ENCODE measurements at regions not wholly inside any gene's neighbourhood (a gene's known extent, or its start where the extent isn't known, plus 50 kb on each side); places are given as distances from the start of the nearest gene placed in this dataset.
"Not testable (repeated sequence)": the region's sequence is repeated elsewhere in the genome, so short reads cannot be mapped to it uniquely, and the experiment has no call there.

DNA sequence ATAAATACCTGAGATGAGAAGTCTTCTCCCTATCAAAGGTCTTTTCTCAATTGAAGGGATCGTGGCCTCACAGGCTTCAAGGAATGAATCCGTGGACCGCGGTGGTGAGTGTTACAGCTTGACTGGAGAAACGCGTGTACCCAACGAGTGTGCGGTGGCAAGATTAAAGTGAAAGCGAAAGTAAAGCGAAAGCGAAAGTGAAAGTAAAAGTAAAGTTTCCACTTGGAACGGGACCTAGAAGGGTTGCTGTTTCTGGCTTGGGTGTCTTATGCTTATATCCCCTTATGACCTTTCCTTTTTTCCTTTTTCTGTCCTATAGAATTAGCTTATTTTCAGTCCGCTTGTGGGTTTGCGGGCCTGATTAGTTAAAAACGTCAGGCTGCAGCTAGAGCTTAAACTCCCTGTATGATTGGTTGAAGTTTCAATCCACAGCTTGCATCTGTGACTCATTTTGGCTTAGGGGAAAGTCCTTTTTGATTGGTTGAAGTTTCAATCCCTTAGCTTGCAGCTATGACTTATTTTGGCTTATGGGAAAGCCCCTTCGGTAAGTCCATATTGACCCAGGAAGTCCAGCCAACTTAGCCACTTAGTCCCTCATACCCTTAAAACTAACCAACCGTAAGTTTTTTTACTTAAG, 924.3 kb upstream of the CDH10 start:
- no peak for FAIRE-seq

DNA sequence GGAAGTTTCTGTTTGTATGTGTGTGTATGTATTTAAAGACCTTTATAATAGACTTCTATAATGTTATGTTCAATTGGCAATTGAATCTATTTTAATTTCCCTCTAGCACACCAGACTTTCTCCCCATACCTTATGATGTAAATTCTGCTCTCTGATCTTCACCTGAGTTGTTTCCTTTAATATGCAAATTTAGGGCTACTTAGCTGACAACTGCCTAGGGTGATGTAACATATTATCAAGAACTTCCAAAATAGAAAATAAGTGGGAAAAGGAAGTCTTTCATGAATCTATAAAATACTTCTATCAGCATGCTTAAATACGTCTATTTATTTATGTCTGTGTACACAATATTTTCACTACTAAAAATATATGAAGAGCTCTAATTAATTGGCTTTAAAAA, 923.5 kb upstream of the CDH10 start:
- no peak for FAIRE-seq

DNA sequence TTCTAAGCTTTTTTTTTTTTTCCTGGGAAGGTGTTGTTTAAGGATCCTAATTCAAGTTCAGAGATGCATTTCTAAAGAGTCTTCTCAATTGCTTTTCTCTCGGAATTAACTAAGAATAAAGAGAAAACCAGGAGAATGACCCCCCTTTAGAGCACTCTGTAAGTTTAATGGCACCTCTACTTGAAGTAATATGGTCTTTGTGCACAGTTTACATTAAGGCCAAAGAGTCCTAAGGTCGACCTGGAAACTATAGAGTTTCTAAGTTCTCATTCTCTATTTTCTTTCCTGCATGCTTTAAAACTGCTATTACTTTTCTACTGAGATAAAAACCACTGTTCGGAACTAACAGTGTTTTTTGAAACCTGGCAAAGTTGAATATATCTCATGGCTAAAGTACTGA, 923.1 kb upstream of the CDH10 start:
- FAIRE-seq: no peak

DNA sequence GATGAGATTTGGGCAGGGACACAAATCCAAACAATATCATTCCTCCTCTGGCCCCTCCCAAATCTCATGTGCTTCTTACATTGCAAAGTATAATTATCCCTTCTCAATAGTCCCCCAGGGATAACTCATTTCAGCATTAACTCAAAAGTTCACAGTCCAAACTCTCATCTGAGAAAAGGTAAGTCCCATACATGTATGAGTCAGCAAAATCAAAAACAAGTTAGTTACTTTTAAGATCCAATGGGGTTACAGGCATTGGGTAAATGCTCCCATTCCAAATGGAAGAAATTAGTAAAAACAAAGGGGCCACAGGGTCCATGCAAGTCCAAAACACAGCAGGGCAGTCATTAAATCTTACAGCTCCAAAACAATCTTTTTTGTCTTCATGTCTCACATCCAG, 917.9 kb upstream of the CDH10 start:
- FAIRE-seq: no peak

DNA sequence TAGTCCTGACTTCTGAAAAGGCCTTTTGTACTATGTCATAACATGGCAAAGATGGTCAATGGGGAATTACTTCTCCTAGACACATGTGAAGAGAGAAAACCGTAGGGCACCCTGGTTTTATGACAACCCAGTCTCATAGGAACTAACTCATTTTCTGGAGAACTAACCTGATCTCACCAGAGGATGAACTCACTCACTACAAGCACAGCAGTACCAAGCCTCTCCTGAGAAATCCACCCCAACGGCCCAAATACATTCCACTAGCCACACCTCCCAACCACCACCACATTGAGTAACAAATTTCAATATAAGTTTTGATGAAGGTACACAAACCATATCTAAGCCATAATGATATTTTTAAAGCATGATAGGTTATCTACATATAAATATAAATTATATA, 909.3 kb upstream of the CDH10 start:
- FAIRE-seq: no peak

DNA sequence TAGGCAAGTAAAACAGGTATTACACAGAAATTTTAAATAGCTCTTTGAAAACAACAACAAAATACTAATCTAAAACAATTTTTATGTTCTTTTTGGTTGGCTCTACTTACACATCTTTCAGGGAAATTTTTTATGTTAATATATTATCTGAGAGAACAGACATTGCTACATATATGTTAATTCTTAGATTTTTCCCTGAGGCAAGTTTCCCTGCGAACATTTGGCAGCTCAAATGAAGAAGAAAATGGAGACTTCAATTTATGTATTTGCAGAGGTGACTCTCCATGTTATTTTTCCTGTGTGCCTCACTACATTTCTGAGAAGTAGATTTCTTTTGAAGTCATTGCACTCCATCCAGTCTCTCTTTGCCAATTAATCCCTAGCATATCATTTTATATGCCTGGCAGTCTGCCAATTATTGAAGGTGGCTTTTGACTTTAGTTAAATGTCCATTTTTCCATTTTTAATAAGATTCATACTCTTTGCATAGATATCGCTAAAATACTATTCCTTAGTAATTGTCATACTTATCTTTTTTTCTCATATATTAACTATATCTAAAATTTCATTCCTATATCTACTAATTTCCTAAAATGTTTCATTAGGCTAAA, 908.2 kb upstream of the CDH10 start:
- no peak for FAIRE-seq

DNA sequence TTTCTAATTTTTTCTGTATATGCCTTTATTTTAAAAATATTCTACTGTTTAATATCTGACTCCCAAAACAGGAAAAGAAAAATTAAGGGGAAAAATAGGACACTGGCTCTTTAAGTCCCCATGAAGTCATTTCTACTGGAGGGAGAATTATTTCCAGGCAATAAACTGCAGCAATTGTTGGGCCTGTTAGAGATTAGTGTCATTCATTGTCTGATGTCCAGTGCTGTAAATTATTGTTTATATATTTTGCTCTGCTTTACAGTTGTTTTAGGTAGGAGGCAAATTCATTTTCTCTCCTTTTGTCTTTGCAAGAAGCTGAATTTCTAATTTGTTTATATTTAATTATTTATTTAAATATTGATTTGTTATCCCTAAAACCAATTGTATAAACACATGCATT, 906.0 kb upstream of the CDH10 start:
- FAIRE-seq: no peak

DNA sequence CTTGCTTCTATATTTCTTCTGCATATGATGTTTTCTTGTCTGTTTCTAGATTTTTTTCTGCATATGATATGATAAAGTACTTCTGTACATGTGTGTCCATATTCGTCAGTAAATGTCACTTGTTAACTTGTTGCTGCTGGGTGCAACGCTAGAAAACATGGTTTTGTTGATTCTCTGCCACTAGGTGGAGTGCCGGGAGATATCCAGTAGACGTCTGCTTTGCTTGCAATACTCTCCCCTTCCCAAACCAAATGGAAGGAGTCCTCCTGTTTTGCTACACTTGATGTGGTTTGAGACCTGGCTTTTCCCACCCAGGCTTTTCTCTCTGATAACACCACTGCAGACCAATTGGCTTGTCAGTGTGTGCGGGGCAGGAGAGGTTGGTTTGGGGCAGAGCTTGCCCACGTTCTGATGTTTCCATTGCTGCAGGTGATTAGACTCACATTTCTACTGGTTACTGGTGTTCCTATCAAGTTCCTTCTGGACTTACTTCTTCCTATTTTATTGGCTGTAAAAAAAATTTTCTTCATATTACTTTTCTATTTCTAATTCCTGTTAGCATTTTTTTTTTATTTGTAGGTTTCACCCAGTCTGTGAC, 900.0 kb upstream of the CDH10 start:
- FAIRE-seq: no peak

DNA sequence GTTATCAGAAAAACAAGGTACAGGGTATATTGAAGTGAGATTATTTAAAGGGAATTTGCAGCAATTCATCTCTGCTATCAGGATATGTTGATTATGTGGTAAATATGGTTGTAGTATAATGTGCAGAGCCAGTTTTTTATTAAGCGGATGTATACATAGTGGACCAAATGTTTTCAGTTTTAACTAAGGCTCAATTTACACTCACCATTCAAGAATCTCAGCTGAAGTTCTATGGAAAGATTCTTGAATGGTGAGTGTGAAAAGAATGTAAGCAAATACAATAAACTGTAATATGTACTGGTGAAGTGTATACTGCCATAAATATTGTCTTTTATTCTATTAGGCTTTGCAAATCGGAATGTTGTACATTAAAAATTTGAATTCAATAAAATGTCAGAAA, 895.9 kb upstream of the CDH10 start:
- FAIRE-seq: no peak

DNA sequence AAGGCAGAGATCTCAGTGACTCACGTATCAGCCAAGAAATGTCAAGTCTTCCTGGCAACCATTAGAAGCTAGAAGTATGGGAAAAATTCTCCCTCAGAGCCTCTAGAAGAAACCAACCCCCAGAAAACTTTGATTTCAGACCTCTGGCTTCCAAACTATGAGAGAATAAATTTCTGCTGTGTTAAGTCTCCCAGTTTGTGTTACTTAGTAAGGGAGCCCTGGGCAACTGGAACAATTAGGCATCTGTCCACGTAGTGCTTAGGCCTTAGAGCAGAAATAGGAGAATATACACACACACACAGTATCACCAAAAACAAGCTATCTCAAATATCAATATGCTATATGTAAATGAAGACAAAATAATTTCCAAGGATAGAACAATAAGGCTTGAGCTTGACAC, 894.8 kb upstream of the CDH10 start:
- FAIRE-seq: no peak

DNA sequence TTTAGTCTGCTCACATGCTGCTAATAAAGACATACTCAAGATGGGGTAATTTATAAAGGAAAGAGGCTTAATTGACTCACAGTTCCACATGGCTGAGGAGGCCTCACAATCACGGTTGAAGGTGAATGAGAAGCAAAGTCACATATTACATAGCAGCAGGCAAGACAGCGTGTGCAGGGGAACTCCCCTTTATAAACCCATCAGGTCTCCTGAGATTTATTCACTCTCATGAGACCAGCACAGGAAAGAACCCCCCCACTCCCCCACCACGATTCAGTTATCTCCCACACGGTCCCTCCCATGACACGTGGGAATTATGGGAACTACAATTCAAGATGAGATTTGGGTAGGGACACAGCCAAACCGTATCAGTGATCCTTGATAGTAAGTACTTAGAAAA, 891.7 kb upstream of the CDH10 start:
- not testable (repeated sequence) for FAIRE-seq

DNA sequence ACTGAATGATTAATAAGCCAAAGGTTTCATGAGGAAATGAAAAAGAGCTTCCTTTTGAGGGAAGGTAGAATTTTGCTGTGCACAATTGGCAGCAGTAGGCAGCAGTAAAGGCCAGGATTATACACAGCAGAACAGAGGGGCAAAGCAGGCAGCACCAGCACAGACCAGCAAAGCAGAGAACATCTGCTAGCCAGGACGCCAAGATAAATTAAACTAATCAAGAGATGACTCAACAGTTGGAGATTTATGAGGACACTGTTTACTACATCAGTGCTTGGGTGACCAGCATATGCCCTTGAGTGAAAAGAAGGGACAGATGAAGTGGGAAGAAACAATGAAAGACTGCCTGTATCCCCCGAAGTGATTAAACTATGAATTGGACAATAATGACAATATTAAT, 871.4 kb upstream of the CDH10 start:
- FAIRE-seq: no peak

DNA sequence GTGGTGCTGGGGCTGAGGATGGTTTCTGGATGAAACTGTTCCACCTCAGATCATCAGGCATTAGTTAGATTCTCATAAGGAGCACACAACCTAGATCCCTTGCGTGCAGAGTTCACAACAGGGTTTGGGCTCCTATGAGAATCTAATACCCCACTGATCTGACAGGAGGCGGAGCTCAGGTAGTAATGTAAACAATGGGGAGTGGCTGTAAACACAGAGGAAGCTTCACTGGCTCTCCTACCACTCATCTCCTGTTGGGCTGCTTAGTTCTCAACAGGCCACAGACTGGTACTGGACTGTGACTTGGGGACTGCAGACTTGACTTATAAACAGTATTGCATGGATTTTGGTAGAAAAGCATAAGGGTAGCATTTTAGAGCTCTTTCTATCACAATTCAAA, 870.7 kb upstream of the CDH10 start:
- no peak for FAIRE-seq

DNA sequence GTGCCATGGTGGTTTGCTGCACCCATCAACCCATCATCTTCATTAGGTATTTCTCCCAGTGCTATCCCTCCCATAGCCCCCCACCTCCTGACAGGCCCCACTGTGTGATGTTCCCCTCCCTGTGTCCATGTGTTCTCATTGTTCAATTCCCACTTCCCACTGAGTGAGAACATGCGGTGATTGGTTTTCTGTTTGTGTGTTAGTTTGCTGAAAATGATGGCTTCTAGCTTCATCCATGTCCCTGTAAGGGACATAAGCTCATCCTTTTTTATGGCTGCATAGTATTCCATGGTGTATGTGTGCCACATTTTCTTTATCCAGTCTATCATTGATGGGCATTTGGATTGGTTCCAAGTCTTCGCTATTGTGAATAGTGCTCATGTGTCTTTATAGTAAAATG, 865.9 kb upstream of the CDH10 start:
- FAIRE-seq: not testable (repeated sequence)

DNA sequence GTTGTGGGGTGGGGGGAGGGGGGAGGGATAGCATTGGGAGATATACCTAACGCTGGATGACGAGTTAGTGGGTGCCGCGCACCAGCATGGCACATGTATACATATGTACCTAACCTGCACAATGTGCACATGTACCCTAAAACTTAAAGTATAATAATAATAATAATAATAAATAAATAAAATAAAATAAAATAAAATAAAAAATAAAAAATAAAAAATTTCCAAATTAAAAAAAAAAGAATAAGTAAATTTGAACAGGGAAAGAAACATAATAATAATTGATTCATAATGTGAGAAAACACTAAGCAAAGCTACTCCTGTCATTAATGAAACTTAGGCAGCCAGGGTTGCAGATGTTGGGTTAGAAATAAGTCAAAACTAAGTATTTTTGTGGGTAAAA, 863.2 kb upstream of the CDH10 start:
- FAIRE-seq: peak; percentile 79

DNA sequence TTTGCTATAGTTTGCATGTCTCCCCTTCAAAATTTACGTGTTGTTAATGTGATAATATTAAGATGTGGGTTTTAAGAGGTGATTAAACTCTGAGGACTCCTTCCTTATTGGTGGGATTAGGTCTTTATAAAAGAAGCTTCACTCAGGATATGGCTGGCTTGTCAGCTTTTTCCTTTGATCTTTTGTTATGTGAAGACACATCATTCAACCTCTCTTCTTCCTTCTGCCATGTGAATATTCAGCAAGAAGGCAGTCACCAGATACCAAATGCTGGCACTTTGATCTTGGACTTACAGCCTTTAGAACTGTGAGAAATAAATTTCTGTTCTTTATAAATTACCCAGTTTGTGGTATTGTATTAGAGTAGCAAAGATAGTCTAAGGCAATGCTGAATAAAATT, 855.9 kb upstream of the CDH10 start:
- no peak for FAIRE-seq

DNA sequence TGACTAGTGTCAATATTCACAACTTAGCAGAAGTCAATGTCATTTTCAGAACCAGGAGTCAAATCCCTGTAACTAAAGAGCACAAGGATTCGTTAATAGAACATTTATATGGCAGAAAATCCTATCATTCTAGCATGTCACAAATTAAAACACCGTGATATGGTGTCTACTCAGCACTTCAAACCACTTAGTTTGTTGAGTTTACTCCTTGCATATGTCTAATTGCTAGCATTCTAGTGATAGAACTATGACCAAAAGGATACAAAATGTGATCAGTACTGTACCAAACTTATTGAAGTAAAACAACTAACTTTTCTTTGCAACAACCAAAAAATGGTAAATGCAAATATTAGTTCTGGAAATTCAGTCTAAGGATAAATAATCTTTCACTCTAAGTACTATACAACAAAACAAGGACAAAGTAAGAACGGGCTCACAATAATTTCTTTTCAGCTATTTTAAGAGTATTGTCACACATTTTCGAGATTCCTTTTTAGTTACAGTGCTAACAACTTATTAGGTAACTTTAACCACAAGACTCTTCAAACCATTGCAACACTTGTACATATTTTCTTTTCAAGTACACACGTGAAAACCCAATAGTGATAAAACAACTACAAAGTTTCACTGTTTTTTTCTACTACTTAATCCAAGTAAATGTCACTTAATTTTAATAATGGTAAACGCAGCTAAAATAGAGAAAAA, 845.2 kb upstream of the CDH10 start:
- FAIRE-seq: no peak

DNA sequence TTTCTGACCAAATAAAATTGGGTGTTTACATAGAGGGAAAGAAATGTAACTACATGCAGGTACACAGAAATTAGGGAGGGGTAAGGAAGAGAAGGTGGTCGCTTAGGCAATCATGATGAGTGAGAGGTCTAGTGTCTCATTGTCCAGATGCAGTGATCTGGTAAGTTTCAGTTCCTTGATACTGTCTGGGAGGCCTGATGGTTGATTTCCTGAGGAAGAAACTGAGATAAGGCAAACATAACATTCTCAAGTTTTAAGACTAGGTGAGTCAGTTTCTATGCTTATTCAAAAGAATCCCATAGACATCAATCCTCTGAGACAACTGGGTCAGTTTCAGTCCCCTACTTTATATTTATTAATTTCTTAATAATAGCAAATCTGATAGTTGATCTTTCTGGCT, 843.3 kb upstream of the CDH10 start:
- no peak for FAIRE-seq

DNA sequence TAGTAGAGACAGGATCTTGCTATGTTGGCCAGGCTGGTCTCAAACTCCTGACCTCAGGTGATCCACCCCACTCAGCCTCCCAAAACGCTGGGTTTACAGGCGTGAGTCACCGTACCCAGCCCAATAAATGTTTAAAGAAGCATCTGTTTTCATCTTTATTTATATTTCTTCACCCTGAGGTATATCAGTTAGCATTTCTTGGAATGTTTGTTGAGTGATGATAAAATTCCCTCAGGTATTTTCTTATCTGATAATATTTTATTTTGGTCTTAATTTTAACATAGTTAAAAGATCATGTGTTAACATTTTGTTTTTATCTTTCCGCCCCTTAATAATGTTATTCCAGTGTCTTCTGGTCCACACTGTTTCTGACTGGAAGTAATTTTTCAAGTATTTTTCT, 839.6 kb upstream of the CDH10 start:
- no peak for FAIRE-seq

DNA sequence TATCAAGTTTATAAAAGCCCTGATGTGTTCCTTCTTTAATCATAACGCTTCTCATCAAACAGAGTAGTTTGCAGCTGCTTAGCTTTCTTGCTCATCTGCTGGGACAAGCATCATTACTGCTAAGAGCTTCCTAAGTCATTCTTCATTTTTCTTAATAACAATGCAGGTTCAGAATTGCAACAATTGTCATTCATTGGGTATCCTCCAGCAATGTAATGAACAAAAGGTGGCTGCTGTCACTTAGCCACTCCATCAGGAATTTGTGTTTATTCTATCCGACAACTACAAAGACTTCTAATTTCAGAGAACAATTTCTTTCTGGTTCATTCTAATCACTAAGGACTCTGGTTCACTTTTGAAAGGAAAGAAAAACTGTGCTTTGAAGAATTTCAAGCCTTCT, 836.7 kb upstream of the CDH10 start:
- no peak for FAIRE-seq

DNA sequence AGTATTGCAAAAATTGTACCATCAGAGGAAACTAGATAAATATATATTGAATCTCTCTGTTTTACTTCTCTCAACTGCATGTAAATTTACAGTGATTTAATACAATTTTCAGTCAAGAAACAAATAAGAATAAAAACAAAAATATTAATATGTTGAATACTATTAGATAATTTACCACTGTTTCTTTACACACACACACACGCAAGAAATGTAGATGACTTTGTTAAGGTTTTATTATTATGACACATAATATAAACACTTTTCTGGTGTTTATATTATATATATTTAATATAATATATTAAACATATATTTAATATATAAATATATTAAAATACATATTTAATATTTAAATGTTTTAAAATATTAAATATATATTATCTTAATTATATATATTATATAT, 814.3 kb upstream of the CDH10 start:
- FAIRE-seq: no peak

DNA sequence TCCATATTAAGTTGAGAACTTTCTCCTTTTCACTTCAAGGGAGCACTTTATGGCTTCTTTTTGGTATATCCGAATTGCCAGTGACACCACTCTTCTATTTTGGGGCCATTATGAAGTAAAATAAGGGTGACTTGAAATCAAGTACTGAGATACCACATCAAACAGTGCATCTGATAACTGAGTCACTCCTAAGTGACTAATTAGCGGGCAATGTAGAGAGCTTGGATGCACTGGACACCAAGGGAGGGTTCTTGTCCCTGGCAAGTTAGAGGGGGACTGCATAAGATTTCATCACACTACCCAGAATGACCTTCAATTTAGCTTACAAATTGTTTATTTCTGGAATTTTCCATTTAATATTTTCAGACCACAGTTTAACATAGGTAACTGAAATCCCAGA, 813.9 kb upstream of the CDH10 start:
- no peak for FAIRE-seq

DNA sequence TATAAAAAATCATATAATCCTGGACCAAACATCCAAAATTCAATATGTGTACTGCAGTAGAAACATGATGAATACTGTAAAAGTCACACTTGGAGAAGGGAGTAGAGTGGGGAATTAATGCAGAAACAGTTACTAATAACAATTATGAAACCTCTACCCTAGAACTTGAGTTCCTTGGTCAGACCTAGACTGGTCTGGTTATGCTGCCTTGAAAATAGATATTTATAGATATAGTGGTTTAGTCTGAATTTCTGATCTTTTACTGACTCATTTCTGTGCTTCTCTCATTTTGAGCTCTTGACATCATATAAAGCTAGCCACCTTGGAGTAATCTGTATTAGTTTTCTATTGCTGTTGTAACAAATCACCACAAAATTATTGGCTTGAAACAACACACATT, 808.7 kb upstream of the CDH10 start:
- FAIRE-seq: no peak

DNA sequence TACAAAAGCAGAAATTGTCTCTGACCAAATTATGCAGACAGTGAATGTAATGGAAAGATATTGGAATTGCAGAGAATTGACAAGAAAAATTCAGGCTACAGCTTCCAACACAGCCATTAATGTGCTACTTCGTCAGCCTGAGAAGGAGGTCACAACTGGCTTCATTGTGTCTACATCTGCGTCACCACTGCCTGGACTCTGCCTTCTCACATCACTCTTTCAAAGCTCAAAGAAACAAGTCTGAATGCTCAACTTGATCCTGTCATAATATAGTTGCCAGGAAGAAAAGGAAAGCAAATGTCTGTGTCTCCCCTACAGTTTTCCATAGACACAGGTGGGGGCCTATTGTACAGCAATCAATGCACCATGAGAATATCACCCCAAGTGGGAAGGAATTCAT, 806.5 kb upstream of the CDH10 start:
- FAIRE-seq: no peak

Measured in colon (tissue), 2 donors.